PC-3 (cell line): ENCODE measurements at regions not wholly inside any gene's neighbourhood (a gene's known extent, or its start where the extent isn't known, plus 50 kb on each side); places are given as distances from the start of the nearest gene placed in this dataset.

Experiments used
- ATAC-seq: fragments of 200-7000 bp; cut with Tn5 transposase; 2 replicates; pipeline ENCODE4 v1.9.1; 2020; ENCODE audit warnings: mild to moderate bottlenecking, moderate library complexity
- BruUV-seq: library from RNA; stranded (reverse); fragments of 400-500 nt; replicated peaks from 2 replicates; lab custom pipeline; 2021; lab: Mats Ljungman, UMichigan
- CTCF ChIA-PET: fragments of 300-600 bp; sonication (Branson Sonifier 250); formaldehyde crosslinking; loops from one replicate; lab custom pipeline; 2022; ENCODE audit warnings: antibody characterized with exemption; lab: Charles Lee
- POLR2A ChIA-PET: fragments of 300-600 bp; sonication (Branson Sonifier 250); formaldehyde crosslinking; loops from one replicate; lab custom pipeline; 2022; ENCODE audit warnings: antibody characterized with exemption; ENCODE audit not compliant: unreplicated experiment; lab: Charles Lee
- DNase-seq: peaks from one replicate; pipeline ENCODE4 v3.0.0-alpha.2; 2015
- H2AFZ ChIP-seq: fragments of 300-600 bp; sonication (generic); 2 replicates; pipeline ENCODE4 v1.6.0; 2016; ENCODE audit warnings: antibody characterized with exemption, low read length
- H3F3A ChIP-seq: fragments of 300-600 bp; sonication (generic); one replicate; pipeline ENCODE4 v1.6.0; 2017; ENCODE audit warnings: antibody characterized with exemption, low read length, control low read depth, mild to moderate bottlenecking; ENCODE audit not compliant: unreplicated experiment
- H3K27ac ChIP-seq: fragments of 300-600 bp; sonication (generic); 2 replicates; pipeline ENCODE4 v1.5.1; 2016; ENCODE audit warnings: mild to moderate bottlenecking, low read length
- H3K27me3 ChIP-seq: fragments of 300-600 bp; sonication (generic); 2 replicates; pipeline ENCODE4 v1.6.1; 2016; ENCODE audit warnings: low read length, mixed read lengths
- H3K36me3 ChIP-seq: fragments of 300-600 bp; sonication (generic); 2 replicates; pipeline ENCODE4 v1.6.1; 2016; ENCODE audit warnings: low read depth, mixed run types, low read length, mixed read lengths
- H3K4me1 ChIP-seq: fragments of 300-600 bp; sonication (generic); 2 replicates; pipeline ENCODE4 v1.5.1; 2016; ENCODE audit warnings: low read length; ENCODE audit not compliant: insufficient read depth
- H3K4me2 ChIP-seq: fragments of 300-600 bp; sonication (generic); 2 replicates; pipeline ENCODE4 v1.6.0; 2016; ENCODE audit warnings: low read length
- H3K4me3 ChIP-seq: fragments of 300-600 bp; sonication (generic); 2 replicates; pipeline ENCODE4 v1.5.1; 2016; ENCODE audit warnings: mild to moderate bottlenecking, low read length, mixed read lengths
- H3K79me2 ChIP-seq: fragments of 300-600 bp; sonication (generic); 2 replicates; pipeline ENCODE4 v1.6.1; 2017; ENCODE audit warnings: low read length, mixed read lengths
- H3K9ac ChIP-seq: fragments of 300-600 bp; sonication (generic); 2 replicates; pipeline ENCODE4 v1.6.0; 2016; ENCODE audit warnings: mild to moderate bottlenecking, low read length
- H3K9me2 ChIP-seq: fragments of 300-600 bp; sonication (generic); replicated peaks from 2 replicates; pipeline ENCODE4 v1.6.1; 2016; ENCODE audit warnings: mixed run types, low read length, mixed read lengths
- H3K9me3 ChIP-seq: fragments of 300-600 bp; sonication (generic); 2 replicates; pipeline ENCODE4 v1.6.1; 2016; ENCODE audit warnings: low read length, mixed read lengths
- H4K20me1 ChIP-seq: fragments of 300-600 bp; sonication (generic); 2 replicates; pipeline ENCODE4 v1.6.1; 2016; ENCODE audit warnings: low read length, mixed read lengths
- CTCF ChIP-seq: fragments of 300-600 bp; sonication (generic); conservative IDR thresholded peaks from 2 replicates; pipeline ENCODE4 v1.5.1; 2017; ENCODE audit warnings: antibody characterized with exemption, low read depth, mild to moderate bottlenecking, low read length
- EZH2 ChIP-seq: fragments of 300-600 bp; sonication (generic); IDR thresholded peaks from one replicate; pipeline ENCODE4 v1.6.1; 2017; ENCODE audit warnings: antibody characterized with exemption, mild to moderate bottlenecking, low read length; ENCODE audit not compliant: unreplicated experiment
- EZH2phosphoT487 ChIP-seq: fragments of 300-600 bp; sonication (generic); IDR thresholded peaks from 2 replicates; pipeline ENCODE4 v1.6.1; 2018; ENCODE audit warnings: mild to moderate bottlenecking, antibody characterized with exemption, low read length, borderline replicate concordance
- intact Hi-C: fragments of 100-400 bp; cut with micrococcal nuclease; formaldehyde crosslinking; loops from 2 replicates; pipeline ENCODE4 v1.9.0; 2023

- no peaks in the 10 kb centered on the region for H3K36me3 ChIP-seq
- H3K27me3 ChIP-seq = peaks cover 62% of the 10 kb centered on the region
- CTCF ChIA-PET = no interaction called here
- no peak for DNase-seq
- H3K4me2 ChIP-seq = no peak overlapping the region
- H3K9me3 ChIP-seq = no peaks in the 10 kb centered on the region
- BruUV-seq = no TSS peak
- intact Hi-C loops = no loop called here
- H3F3A ChIP-seq = no peaks in the 10 kb centered on the region
- H3K4me3 ChIP-seq = no peak overlapping the region
- H3K79me2 ChIP-seq = no peaks in the 10 kb centered on the region
- H3K9ac ChIP-seq = no peak overlapping the region
- no peak overlapping the region for H3K27ac ChIP-seq
- H3K4me1 ChIP-seq = no peaks in the 10 kb centered on the region
- H3K9me2 ChIP-seq = no peaks in the 10 kb centered on the region
- no peak overlapping the region for H2AFZ ChIP-seq
- POLR2A ChIA-PET = no interaction called here
- TF ChIP-seq CTCF = no peak
- no peak for TF ChIP-seq EZH2phosphoT487
- no peak for TF ChIP-seq EZH2
- no peaks in the 10 kb centered on the region for H4K20me1 ChIP-seq
- ATAC-seq = no peak
These were observed 232.5 kb downstream of the SUDS3 start for GRCh38 chr12:118608770-118609344.

GRCh38 chr12:118611295-118611694 is 234.9 kb downstream of the SUDS3 start:
- no peaks in the 10 kb centered on the region for H3K79me2 ChIP-seq
- ATAC-seq = no peak
- peaks cover 56% of the 10 kb centered on the region for H3K27me3 ChIP-seq
- H3F3A ChIP-seq = no peaks in the 10 kb centered on the region
- H3K9me3 ChIP-seq = no peaks in the 10 kb centered on the region
- no peak overlapping the region for H2AFZ ChIP-seq
- H3K9ac ChIP-seq = no peak overlapping the region
- peak; percentile 6 for DNase-seq
- ChIA-PET CTCF (interaction anchor here (0.6 kb wide), 1 partner anchor 205 kb away, joined by 3 read pairs; no protein-coding TSS in a partner anchor), POLR2A (no interaction called here)
- no peaks in the 10 kb centered on the region for H4K20me1 ChIP-seq
- BruUV-seq = no TSS peak
- no peak overlapping the region for H3K4me3 ChIP-seq
- no peaks in the 10 kb centered on the region for H3K4me1 ChIP-seq
- no peak overlapping the region for H3K4me2 ChIP-seq
- H3K9me2 ChIP-seq = no peaks in the 10 kb centered on the region
- H3K27ac ChIP-seq = no peak overlapping the region
- H3K36me3 ChIP-seq = no peaks in the 10 kb centered on the region
- TF ChIP-seq EZH2 = no peak
- TF ChIP-seq EZH2phosphoT487 = no peak
- TF ChIP-seq CTCF = no peak
- intact Hi-C loops = no loop called here

- Histone ChIP-seq H3K9me2 (no peaks in the 10 kb centered on the region), H4K20me1 (no peaks in the 10 kb centered on the region), H3K4me3 (no peak overlapping the region), H3K36me3 (no peaks in the 10 kb centered on the region), H3F3A (no peaks in the 10 kb centered on the region), H3K79me2 (no peaks in the 10 kb centered on the region), H3K9me3 (no peaks in the 10 kb centered on the region), H2AFZ (no peak overlapping the region), H3K4me2 (no peak overlapping the region), H3K4me1 (no peaks in the 10 kb centered on the region), H3K27me3 (peaks cover 51% of the 10 kb centered on the region), H3K9ac (no peak overlapping the region), H3K27ac (no peak overlapping the region)
- DNase-seq = no peak
- TF ChIP-seq EZH2 (no peak), EZH2phosphoT487 (no peak), CTCF (no peak)
- intact Hi-C loops = no loop called here
- CTCF ChIA-PET = no interaction called here
- no peak for ATAC-seq
- no TSS peak for BruUV-seq
- POLR2A ChIA-PET = no interaction called here
These were observed 235.4 kb downstream of the SUDS3 start for GRCh38 chr12:118611770-118612169.
